ENCODE measurements at regions not wholly inside any gene's neighbourhood (a gene's known extent, or its start where the extent isn't known, plus 50 kb on each side); places are given as distances from the start of the nearest gene placed in this dataset.

DNA sequence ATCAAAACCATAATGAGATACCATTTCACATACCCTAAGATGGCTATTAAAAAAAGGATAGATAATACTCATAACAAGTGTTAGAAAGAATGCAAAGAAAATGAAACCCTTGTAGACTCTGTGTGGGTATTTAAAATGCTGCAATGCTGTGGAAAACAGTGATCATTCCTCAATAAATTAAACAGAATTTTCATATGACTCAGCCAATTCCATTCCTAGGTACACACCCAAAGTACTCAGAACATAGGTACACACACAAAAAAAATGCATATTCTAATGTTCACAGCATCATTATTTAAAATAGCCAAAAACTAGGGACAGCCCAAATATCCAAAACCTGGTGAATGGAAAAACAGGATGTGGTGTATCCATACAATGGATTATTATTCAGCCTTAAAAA, 502.3 kb downstream of the KCNJ3 start:
- TF ChIP-seq, protein P1, sequence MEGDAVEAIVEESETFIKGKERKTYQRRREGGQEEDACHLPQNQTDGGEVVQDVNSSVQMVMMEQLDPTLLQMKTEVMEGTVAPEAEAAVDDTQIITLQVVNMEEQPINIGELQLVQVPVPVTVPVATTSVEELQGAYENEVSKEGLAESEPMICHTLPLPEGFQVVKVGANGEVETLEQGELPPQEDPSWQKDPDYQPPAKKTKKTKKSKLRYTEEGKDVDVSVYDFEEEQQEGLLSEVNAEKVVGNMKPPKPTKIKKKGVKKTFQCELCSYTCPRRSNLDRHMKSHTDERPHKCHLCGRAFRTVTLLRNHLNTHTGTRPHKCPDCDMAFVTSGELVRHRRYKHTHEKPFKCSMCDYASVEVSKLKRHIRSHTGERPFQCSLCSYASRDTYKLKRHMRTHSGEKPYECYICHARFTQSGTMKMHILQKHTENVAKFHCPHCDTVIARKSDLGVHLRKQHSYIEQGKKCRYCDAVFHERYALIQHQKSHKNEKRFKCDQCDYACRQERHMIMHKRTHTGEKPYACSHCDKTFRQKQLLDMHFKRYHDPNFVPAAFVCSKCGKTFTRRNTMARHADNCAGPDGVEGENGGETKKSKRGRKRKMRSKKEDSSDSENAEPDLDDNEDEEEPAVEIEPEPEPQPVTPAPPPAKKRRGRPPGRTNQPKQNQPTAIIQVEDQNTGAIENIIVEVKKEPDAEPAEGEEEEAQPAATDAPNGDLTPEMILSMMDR (IDR thresholded peaks at IDR 0.05; ENCODE audit: extremely low read depth in 1 of 2, insufficient read depth in 1 of 2, low read depth in 1 of 2, low read length in 2 of 2) = no peak
- no peak for TF ChIP-seq JUN (IDR thresholded peaks at IDR 0.05; ENCODE audit: borderline replicate concordance, insufficient read depth, insufficient read length, low read depth)
- no peak for TF ChIP-seq GATA2 (IDR thresholded peaks at IDR 0.05; ENCODE audit: insufficient read depth, insufficient read length, low read depth, low read length)
- TF ChIP-seq POLR2AphosphoS5 (IDR thresholded peaks at IDR 0.05; ENCODE audit: insufficient read depth, low read depth, low read length) = no peak
- no peak for TF ChIP-seq EZH2 (IDR thresholded peaks at IDR 0.05; ENCODE audit: borderline replicate concordance, low read depth, low read length, severe bottlenecking)
- no peak for TF ChIP-seq POLR2A (IDR thresholded peaks at IDR 0.05; ENCODE audit: low read depth, low read length)
- TF ChIP-seq, protein P2, sequence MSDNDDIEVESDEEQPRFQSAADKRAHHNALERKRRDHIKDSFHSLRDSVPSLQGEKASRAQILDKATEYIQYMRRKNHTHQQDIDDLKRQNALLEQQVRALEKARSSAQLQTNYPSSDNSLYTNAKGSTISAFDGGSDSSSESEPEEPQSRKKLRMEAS (IDR thresholded peaks at IDR 0.05; ENCODE audit: insufficient read depth, insufficient read length) = no peak
- no peak for TF ChIP-seq MYC (IDR thresholded peaks at IDR 0.05; ENCODE audit: low read depth, low read length)
